ENCODE measurements at regions not wholly inside any gene's neighbourhood (a gene's known extent, or its start where the extent isn't known, plus 50 kb on each side); places are given as distances from the start of the nearest gene placed in this dataset.

- intact Hi-C loops (cut with micrococcal nuclease; ENCODE audit: unreplicated experiment), result no loop called here
- TF ChIP-seq CTCF (conservative IDR thresholded peaks at IDR 0.05; ENCODE audit: low read depth, low read length), result no peak
- no peak for TF ChIP-seq EZH2 (IDR thresholded peaks at IDR 0.05; ENCODE audit: borderline replicate concordance, low read depth, low read length, poor library complexity, severe bottlenecking)
Measured at GRCh38 chr18:43826215-43826614, 548.9 kb upstream of the SYT4 start.

DNA sequence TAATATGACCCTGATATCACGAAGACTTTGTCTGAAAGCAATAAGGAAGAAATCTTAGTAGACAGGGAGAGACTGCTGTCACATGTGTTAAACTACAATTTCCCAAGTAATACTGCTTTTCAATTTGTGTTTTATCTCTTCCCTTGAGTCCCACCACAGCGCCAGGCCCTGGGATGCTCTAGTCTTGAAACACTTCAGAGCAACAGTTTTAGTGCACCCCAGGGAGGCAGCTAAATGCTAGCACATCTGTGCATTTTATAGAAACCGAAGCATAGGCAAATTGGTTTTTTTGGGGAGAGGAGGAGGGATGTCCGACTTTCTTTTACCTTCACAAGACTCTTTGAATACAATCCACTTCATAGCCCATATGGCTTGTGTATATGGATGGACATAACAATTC, 550.0 kb upstream of the SYT4 start:
- Histone ChIP-seq H3K4me1 (ENCODE audit: insufficient read depth, low read length, poor library complexity, severe bottlenecking) (no peaks in the 10 kb centered on the region), H3K9me3 (ENCODE audit: low read depth, low read length, poor library complexity, severe bottlenecking) (no peaks in the 10 kb centered on the region), H3K27ac (ENCODE audit: low read depth, low read length, poor library complexity, severe bottlenecking) (no peak overlapping the region), H3K27me3 (replicated peaks; ENCODE audit: insufficient read depth, low read depth, low read length, poor library complexity) (no peaks in the 10 kb centered on the region), H3K36me3 (ENCODE audit: insufficient read depth, low read length, poor library complexity, severe bottlenecking) (no peaks in the 10 kb centered on the region), H3K4me3 (ENCODE audit: low read depth, low read length, poor library complexity, severe bottlenecking) (no peak overlapping the region)
- BruUV-seq (replicated peaks), result no TSS peak
- POLR2A ChIA-PET (ENCODE audit: low non-redundant PET), result no interaction called here
- TF ChIP-seq CTCF (conservative IDR thresholded peaks at IDR 0.05; ENCODE audit: low read depth, low read length), result no peak
- no peak for TF ChIP-seq EZH2 (IDR thresholded peaks at IDR 0.05; ENCODE audit: borderline replicate concordance, low read depth, low read length, poor library complexity, severe bottlenecking)
- CTCF ChIA-PET, result no interaction called here
- DNase-seq (ENCODE audit: low spot score), result no peak
- intact Hi-C loops (cut with micrococcal nuclease; ENCODE audit: unreplicated experiment), result no loop called here

More at GRCh38 chr18:43826215-43826614, 548.9 kb upstream of the SYT4 start:
- Histone ChIP-seq H3K9me3 (ENCODE audit: low read depth, low read length, poor library complexity, severe bottlenecking) (no peaks in the 10 kb centered on the region), H3K36me3 (ENCODE audit: insufficient read depth, low read length, poor library complexity, severe bottlenecking) (no peaks in the 10 kb centered on the region), H3K27ac (ENCODE audit: low read depth, low read length, poor library complexity, severe bottlenecking) (no peak overlapping the region), H3K4me1 (ENCODE audit: insufficient read depth, low read length, poor library complexity, severe bottlenecking) (no peaks in the 10 kb centered on the region), H3K27me3 (replicated peaks; ENCODE audit: insufficient read depth, low read depth, low read length, poor library complexity) (no peaks in the 10 kb centered on the region), H3K4me3 (ENCODE audit: low read depth, low read length, poor library complexity, severe bottlenecking) (no peak overlapping the region)
- no peak for DNase-seq (ENCODE audit: low spot score)
- ChIA-PET POLR2A (ENCODE audit: low non-redundant PET) (no interaction called here), CTCF (no interaction called here)
- no TSS peak for BruUV-seq (replicated peaks)

DNA sequence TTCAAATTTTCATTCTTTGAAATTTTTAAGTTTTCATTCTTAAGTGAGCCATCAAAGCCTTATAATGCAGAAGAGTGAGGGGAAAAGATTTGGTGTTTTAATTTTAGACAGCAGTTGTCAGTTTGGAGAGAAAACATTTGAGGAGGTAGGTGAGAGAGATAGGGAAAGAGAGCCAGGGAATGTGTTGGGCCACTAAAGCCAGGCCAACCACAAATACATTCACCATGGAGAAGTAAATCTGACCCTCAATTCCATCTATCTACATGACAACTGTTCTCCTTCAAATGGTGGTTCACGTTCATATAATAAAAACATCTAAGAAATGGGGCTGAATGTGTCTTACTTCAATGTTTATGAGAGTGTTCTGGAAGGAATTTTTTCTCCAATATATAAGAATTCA, 553.0 kb upstream of the SYT4 start:
- H3K27me3 ChIP-seq (replicated peaks; ENCODE audit: insufficient read depth, low read depth, low read length, poor library complexity), result no peaks in the 10 kb centered on the region
- ChIA-PET CTCF (no interaction called here), POLR2A (ENCODE audit: low non-redundant PET) (no interaction called here)
- H3K4me3 ChIP-seq (ENCODE audit: low read depth, low read length, poor library complexity, severe bottlenecking), result no peak overlapping the region
- no TSS peak for BruUV-seq (replicated peaks)
- intact Hi-C loops (cut with micrococcal nuclease; ENCODE audit: unreplicated experiment), result no loop called here
- H3K27ac ChIP-seq (ENCODE audit: low read depth, low read length, poor library complexity, severe bottlenecking), result no peak overlapping the region
- no peak for DNase-seq (ENCODE audit: low spot score)
- no peak for TF ChIP-seq EZH2 (IDR thresholded peaks at IDR 0.05; ENCODE audit: borderline replicate concordance, low read depth, low read length, poor library complexity, severe bottlenecking)
- no peak for TF ChIP-seq CTCF (conservative IDR thresholded peaks at IDR 0.05; ENCODE audit: low read depth, low read length)
- no peaks in the 10 kb centered on the region for H3K4me1 ChIP-seq (ENCODE audit: insufficient read depth, low read length, poor library complexity, severe bottlenecking)
- no peaks in the 10 kb centered on the region for H3K36me3 ChIP-seq (ENCODE audit: insufficient read depth, low read length, poor library complexity, severe bottlenecking)
- H3K9me3 ChIP-seq (ENCODE audit: low read depth, low read length, poor library complexity, severe bottlenecking), result no peaks in the 10 kb centered on the region

All from A673 (cell line).